ENCODE measurements at regions not wholly inside any gene's neighbourhood (a gene's known extent, or its start where the extent isn't known, plus 50 kb on each side); places are given as distances from the start of the nearest gene placed in this dataset.
"Not testable (repeated sequence)": the region's sequence is repeated elsewhere in the genome, so short reads cannot be mapped to it uniquely, and the experiment has no call there.

DNA sequence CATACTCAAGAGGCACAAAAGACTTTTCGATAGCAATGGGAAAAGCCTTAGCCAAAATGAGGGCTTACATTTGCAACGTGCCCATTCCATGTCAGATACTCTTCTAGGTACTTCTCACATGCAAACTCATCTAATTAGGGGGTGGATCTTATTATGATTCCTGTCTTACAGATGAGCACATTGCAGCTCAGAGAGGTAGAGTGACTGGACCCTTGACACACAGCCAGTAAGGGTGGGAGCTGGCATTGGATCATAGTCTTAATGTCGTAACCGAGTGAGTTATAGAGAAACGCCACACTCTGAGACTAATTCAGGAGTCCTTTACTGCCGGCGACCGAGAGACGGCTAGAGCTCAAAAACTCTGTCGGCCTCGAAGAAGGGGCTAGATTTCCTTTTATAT is 78.8 kb upstream of the GRIN2A start:
- 39% methylated on average over 11 of the region's 11 CpGs for WGBS (ENCODE audit: low lambda C conversion rate)
- Histone ChIP-seq H3K9me2 (no peaks in the 10 kb centered on the region), H3K36me3 (replicated peaks in 1 of 2; ENCODE audit: control insufficient read depth in 1 of 2, insufficient read depth in 2 of 2, low read length in 1 of 2) (no peaks in the 10 kb centered on the region), H2AFZ (ENCODE audit: low read depth) (no peak overlapping the region), H3K4me2 (no peak overlapping the region), H4K20me1 (ENCODE audit: insufficient read depth) (no peaks in the 10 kb centered on the region), H3K27me3 (ENCODE audit: insufficient read depth) (no peaks in the 10 kb centered on the region), H3K9ac (no peak overlapping the region), H3F3A (replicated peaks; ENCODE audit: insufficient read depth) (no peaks in the 10 kb centered on the region), H3K79me2 (ENCODE audit: insufficient read depth) (no peaks in the 10 kb centered on the region), H3K4me3 (ENCODE audit: low read depth in 2 of 2, low read length in 1 of 2) (no peak overlapping the region), H3K9me3 (no peaks in the 10 kb centered on the region), H3K4me1 (ENCODE audit: control insufficient read depth in 1 of 2, insufficient read depth in 2 of 2, low read depth in 1 of 2, low read length in 1 of 2) (no peaks in the 10 kb centered on the region; a peak in 1 of 4 replicates), H3K27ac (ENCODE audit: low read depth in 2 of 2, low read length in 1 of 2) (no peak overlapping the region)
- no peak for DNase-seq
- CTCF ChIA-PET = interaction anchor here (0.9 to 2.2 kb wide), 4 partner anchors 249 to 657 kb away, joined by 3 to 9 read pairs (median 4); no protein-coding TSS in a partner anchor
- TF ChIP-seq, protein P1, sequence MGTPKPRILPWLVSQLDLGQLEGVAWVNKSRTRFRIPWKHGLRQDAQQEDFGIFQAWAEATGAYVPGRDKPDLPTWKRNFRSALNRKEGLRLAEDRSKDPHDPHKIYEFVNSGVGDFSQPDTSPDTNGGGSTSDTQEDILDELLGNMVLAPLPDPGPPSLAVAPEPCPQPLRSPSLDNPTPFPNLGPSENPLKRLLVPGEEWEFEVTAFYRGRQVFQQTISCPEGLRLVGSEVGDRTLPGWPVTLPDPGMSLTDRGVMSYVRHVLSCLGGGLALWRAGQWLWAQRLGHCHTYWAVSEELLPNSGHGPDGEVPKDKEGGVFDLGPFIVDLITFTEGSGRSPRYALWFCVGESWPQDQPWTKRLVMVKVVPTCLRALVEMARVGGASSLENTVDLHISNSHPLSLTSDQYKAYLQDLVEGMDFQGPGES (IDR thresholded peaks at IDR 0.05; ENCODE audit: low read depth, low read length) = no peak
- TF ChIP-seq GABPA (IDR thresholded peaks at IDR 0.05; ENCODE audit: low read depth) (no peak), NFIC (IDR thresholded peaks at IDR 0.05; ENCODE audit: borderline replicate concordance) (no peak), RXRA (IDR thresholded peaks at IDR 0.05; ENCODE audit: borderline replicate concordance, low read depth) (no peak), CHD2 (IDR thresholded peaks at IDR 0.05; ENCODE audit: low read length, partially characterized antibody) (no peak), SMC3 (IDR thresholded peaks at IDR 0.05; ENCODE audit: low read depth, low read length) (no peak), TEAD4 (IDR thresholded peaks at IDR 0.05; ENCODE audit: borderline replicate concordance, insufficient read depth) (no peak), POLR2AphosphoS5 (IDR thresholded peaks at IDR 0.05; ENCODE audit: low read depth, low read length) (no peak), FOSL2 (IDR thresholded peaks at IDR 0.05; ENCODE audit: borderline replicate concordance, low read depth) (no peak), EZH2phosphoT487 (IDR thresholded peaks at IDR 0.05; ENCODE audit: borderline replicate concordance, low read depth) (no peak), YY1 (IDR thresholded peaks at IDR 0.05; ENCODE audit: low read depth) (no peak), RFX5 (IDR thresholded peaks at IDR 0.05; ENCODE audit: low read length) (no peak)
- TF ChIP-seq, protein P2, sequence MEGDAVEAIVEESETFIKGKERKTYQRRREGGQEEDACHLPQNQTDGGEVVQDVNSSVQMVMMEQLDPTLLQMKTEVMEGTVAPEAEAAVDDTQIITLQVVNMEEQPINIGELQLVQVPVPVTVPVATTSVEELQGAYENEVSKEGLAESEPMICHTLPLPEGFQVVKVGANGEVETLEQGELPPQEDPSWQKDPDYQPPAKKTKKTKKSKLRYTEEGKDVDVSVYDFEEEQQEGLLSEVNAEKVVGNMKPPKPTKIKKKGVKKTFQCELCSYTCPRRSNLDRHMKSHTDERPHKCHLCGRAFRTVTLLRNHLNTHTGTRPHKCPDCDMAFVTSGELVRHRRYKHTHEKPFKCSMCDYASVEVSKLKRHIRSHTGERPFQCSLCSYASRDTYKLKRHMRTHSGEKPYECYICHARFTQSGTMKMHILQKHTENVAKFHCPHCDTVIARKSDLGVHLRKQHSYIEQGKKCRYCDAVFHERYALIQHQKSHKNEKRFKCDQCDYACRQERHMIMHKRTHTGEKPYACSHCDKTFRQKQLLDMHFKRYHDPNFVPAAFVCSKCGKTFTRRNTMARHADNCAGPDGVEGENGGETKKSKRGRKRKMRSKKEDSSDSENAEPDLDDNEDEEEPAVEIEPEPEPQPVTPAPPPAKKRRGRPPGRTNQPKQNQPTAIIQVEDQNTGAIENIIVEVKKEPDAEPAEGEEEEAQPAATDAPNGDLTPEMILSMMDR (IDR thresholded peaks at IDR 0.05) = no peak
- POLR2A ChIA-PET = no interaction called here

DNA sequence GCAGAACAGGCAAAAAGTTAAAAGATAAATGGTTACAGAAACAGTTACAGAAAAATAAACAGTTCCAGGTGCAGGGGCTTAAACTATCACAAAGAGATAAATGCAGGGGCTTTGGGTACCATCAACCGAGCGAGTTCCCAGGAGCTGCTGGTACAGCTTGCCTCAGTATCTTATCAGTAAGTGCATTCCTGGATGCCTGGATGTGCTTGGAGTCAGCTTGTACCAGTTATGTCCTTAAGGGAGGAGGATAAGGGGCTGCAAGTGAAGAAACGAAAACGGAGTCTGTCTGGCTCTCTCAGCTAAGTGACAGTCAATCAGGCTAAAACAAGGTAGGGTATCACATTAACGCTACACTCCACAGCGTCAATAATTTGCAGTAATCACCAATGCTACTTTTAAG is 79.3 kb upstream of the GRIN2A start:
- DNase-seq; H3K9ac ChIP-seq; H3K27ac ChIP-seq (ENCODE audit: low read depth in 2 of 2, low read length in 1 of 2); H3K9me2 ChIP-seq; H3K9me3 ChIP-seq; H3K4me2 ChIP-seq; H3K4me3 ChIP-seq (ENCODE audit: low read depth in 2 of 2, low read length in 1 of 2); H2AFZ ChIP-seq (ENCODE audit: low read depth); H3F3A ChIP-seq (replicated peaks; ENCODE audit: insufficient read depth); H3K27me3 ChIP-seq (ENCODE audit: insufficient read depth); H3K4me1 ChIP-seq (ENCODE audit: control insufficient read depth in 1 of 2, insufficient read depth in 2 of 2, low read depth in 1 of 2, low read length in 1 of 2); H3K36me3 ChIP-seq (replicated peaks in 1 of 2; ENCODE audit: control insufficient read depth in 1 of 2, insufficient read depth in 2 of 2, low read length in 1 of 2); H4K20me1 ChIP-seq (ENCODE audit: insufficient read depth); POLR2A ChIA-PET; H3K79me2 ChIP-seq (ENCODE audit: insufficient read depth): not testable (repeated sequence)
- CTCF ChIA-PET = interaction anchor here (0.9 to 2.2 kb wide), 4 partner anchors 248 to 657 kb away, joined by 3 to 9 read pairs (median 4); no protein-coding TSS in a partner anchor
- WGBS (ENCODE audit: low lambda C conversion rate) = 26% methylated on average over 6 of the region's 6 CpGs
